Prostate gland (tissue), 2 donors: ENCODE measurements at regions not wholly inside any gene's neighbourhood (a gene's known extent, or its start where the extent isn't known, plus 50 kb on each side); places are given as distances from the start of the nearest gene placed in this dataset.

Source experiments
- CTCF ChIP-seq, 4 experiments: fragments of 200-600 bp in 2 of 4; fragments of 450-650 bp in 2 of 4; sonication (generic) in 2 of 4; IDR thresholded peaks; 1 replicate in 3 of 4; 2 replicates in 1 of 4; pipeline ENCODE4 v1.5.1; 2016 to 2019; ENCODE audit warnings: antibody characterized with exemption in 4 of 4, mild to moderate bottlenecking in 2 of 4, moderate library complexity in 2 of 4
- POLR2A ChIP-seq: fragments of 450-650 bp; IDR thresholded peaks from one replicate; pipeline ENCODE4 v1.6.1; 2016; ENCODE audit warnings: antibody characterized with exemption, mild to moderate bottlenecking

DNA sequence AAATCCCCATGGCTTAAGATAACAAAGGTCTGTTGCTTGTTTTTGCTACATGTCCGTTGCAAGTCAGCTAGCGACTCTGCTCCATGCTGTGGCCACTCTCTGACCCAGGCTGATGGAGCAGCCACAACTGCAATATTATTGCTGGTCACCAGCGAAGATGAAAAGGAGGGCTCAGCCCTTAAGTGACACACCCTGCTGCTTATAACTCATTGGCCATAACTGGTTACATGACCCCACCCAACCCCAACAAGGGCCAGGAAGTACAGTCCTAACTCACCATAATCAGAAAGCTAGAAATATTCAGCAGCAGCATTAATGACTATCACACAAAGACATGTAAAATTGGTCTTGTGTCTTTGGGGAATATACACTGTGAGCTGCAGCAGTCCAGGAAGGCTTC lies 224.3 kb downstream of the SOX9 start:
- TF ChIP-seq CTCF (IDR thresholded peaks at IDR 0.05), result no peak
- no peak for TF ChIP-seq POLR2A
